ENCODE measurements at regions not wholly inside any gene's neighbourhood (a gene's known extent, or its start where the extent isn't known, plus 50 kb on each side); places are given as distances from the start of the nearest gene placed in this dataset.

GRCh38 chr1:114219172-114219868, 65.7 kb upstream of the SYT6 start:
- TF ChIP-seq CTCF (conservative IDR thresholded peaks at IDR 0.05; ENCODE audit: low read depth, low read length) (peak; percentile 45), EZH2 (IDR thresholded peaks at IDR 0.05; ENCODE audit: low read length, unreplicated experiment) (no peak)
- BruUV-seq (replicated peaks) = no TSS peak
- H3K9me2 ChIP-seq (replicated peaks; ENCODE audit: low read length) = no peaks in the 10 kb centered on the region
- intact Hi-C loops (cut with micrococcal nuclease) = loop anchor here (1.0 kb wide), 1 partner anchor 241 kb away; no protein-coding TSS in a partner anchor
- no peaks in the 10 kb centered on the region for H3K9me3 ChIP-seq (ENCODE audit: low read length)
- H3K9ac ChIP-seq (ENCODE audit: low read length) = no peak overlapping the region
- H3K27ac ChIP-seq (ENCODE audit: low read length) = no peak overlapping the region
- no peaks in the 10 kb centered on the region for H3K36me3 ChIP-seq (ENCODE audit: low read depth, low read length)
- no peaks in the 10 kb centered on the region for H3F3A ChIP-seq (ENCODE audit: low read length, unreplicated experiment)
- DNase-seq (peak; percentile 23), ATAC-seq (peak; percentile 46; the same call in 1 of the 2 replicates)
- H3K4me1 ChIP-seq (ENCODE audit: insufficient read depth, low read length) = no peaks in the 10 kb centered on the region
- H3K4me2 ChIP-seq (ENCODE audit: low read length) = no peak overlapping the region
- ChIA-PET CTCF (interaction anchor here (0.5 to 0.6 kb wide), 2 partner anchors 242 to 243 kb away, joined by 3 to 5 read pairs; no protein-coding TSS in a partner anchor), POLR2A (ENCODE audit: unreplicated experiment) (no interaction called here)
- no peak overlapping the region for H2AFZ ChIP-seq (ENCODE audit: low read length)
- no peak overlapping the region for H3K4me3 ChIP-seq (ENCODE audit: low read length)
- peaks cover 11% of the 10 kb centered on the region; the same call in 1 of the 2 replicates for H3K27me3 ChIP-seq (ENCODE audit: low read length)
- no peaks in the 10 kb centered on the region for H3K79me2 ChIP-seq (ENCODE audit: low read length)
- no peaks in the 10 kb centered on the region for H4K20me1 ChIP-seq (ENCODE audit: low read length)

GRCh38 chr1:114218361-114219171, 64.9 kb upstream of the SYT6 start:
- H3K27ac ChIP-seq (ENCODE audit: low read length) = no peak overlapping the region
- no TSS peak for BruUV-seq (replicated peaks)
- no peaks in the 10 kb centered on the region for H3K79me2 ChIP-seq (ENCODE audit: low read length)
- H3K27me3 ChIP-seq (ENCODE audit: low read length) = peaks cover 19% of the 10 kb centered on the region
- H3K4me2 ChIP-seq (ENCODE audit: low read length) = no peak overlapping the region
- ATAC-seq = no peak
- H3K4me3 ChIP-seq (ENCODE audit: low read length) = no peak overlapping the region
- intact Hi-C loops (cut with micrococcal nuclease) = loop anchor here (1.0 kb wide), 1 partner anchor 240 kb away; no protein-coding TSS in a partner anchor
- TF ChIP-seq CTCF (conservative IDR thresholded peaks at IDR 0.05; ENCODE audit: low read depth, low read length) = no peak
- no peak for TF ChIP-seq EZH2 (IDR thresholded peaks at IDR 0.05; ENCODE audit: low read length, unreplicated experiment)
- no peak for TF ChIP-seq EZH2phosphoT487 (IDR thresholded peaks at IDR 0.05; ENCODE audit: borderline replicate concordance, low read length)
- no peaks in the 10 kb centered on the region for H3K9me3 ChIP-seq (ENCODE audit: low read length)
- H3K9ac ChIP-seq (ENCODE audit: low read length) = no peak overlapping the region
- no peaks in the 10 kb centered on the region for H3F3A ChIP-seq (ENCODE audit: low read length, unreplicated experiment)
- H3K9me2 ChIP-seq (replicated peaks; ENCODE audit: low read length) = no peaks in the 10 kb centered on the region
- no peak overlapping the region for H2AFZ ChIP-seq (ENCODE audit: low read length)
- H3K4me1 ChIP-seq (ENCODE audit: insufficient read depth, low read length) = no peaks in the 10 kb centered on the region
- H4K20me1 ChIP-seq (ENCODE audit: low read length) = no peaks in the 10 kb centered on the region
- ChIA-PET POLR2A (ENCODE audit: unreplicated experiment) (no interaction called here), CTCF (no interaction called here)
- no peaks in the 10 kb centered on the region for H3K36me3 ChIP-seq (ENCODE audit: low read depth, low read length)
- no peak for DNase-seq
